Parathyroid adenoma (tissue), 2 donors: ENCODE measurements at regions not wholly inside any gene's neighbourhood (a gene's known extent, or its start where the extent isn't known, plus 50 kb on each side); places are given as distances from the start of the nearest gene placed in this dataset.

Experiments used
- H2AFZ ChIP-seq: fragments of 300-600 bp; sonication (generic); one replicate; pipeline ENCODE4 v1.7.0; 2017; ENCODE audit warnings: antibody characterized with exemption, mild to moderate bottlenecking
- H3K27ac ChIP-seq: fragments of 300-600 bp; sonication (generic); one replicate; pipeline ENCODE4 v1.7.0; 2017
- H3K27me3 ChIP-seq: fragments of 300-600 bp; sonication (generic); one replicate; pipeline ENCODE4 v1.7.0; 2017; ENCODE audit warnings: low read length; ENCODE audit not compliant: control insufficient read depth, insufficient read depth
- H3K36me3 ChIP-seq: fragments of 300-600 bp; sonication (generic); one replicate; pipeline ENCODE4 v1.7.0; 2017; ENCODE audit warnings: low read length; ENCODE audit not compliant: control insufficient read depth, insufficient read depth
- H3K4me1 ChIP-seq: fragments of 300-600 bp; sonication (generic); one replicate; pipeline ENCODE4 v1.7.0; 2017; ENCODE audit warnings: control low read depth
- H3K4me2 ChIP-seq: fragments of 300-600 bp; sonication (generic); one replicate; pipeline ENCODE4 v1.7.0; 2017; ENCODE audit warnings: low read length
- H3K4me3 ChIP-seq: fragments of 300-600 bp; sonication (generic); one replicate; pipeline ENCODE4 v1.7.0; 2017; ENCODE audit warnings: low read depth, low read length
- H3K79me2 ChIP-seq: fragments of 300-600 bp; sonication (generic); one replicate; pipeline ENCODE4 v1.7.0; 2017; ENCODE audit warnings: control low read depth
- H3K9ac ChIP-seq: fragments of 300-600 bp; sonication (generic); one replicate; pipeline ENCODE4 v1.7.0; 2017; ENCODE audit warnings: mild to moderate bottlenecking
- H3K9me3 ChIP-seq: fragments of 300-600 bp; sonication (generic); one replicate; pipeline ENCODE4 v1.7.0; 2017; ENCODE audit warnings: low read length; ENCODE audit not compliant: control insufficient read depth
- TF ChIP-seq, protein P1 (sequence below): fragments of 300-600 bp; sonication (generic); IDR thresholded peaks from one replicate; pipeline ENCODE4 v1.7.0; 2017; ENCODE audit warnings: antibody characterized with exemption, mild to moderate bottlenecking
- donor health status: primary hyperparathyroidism.

DNA sequence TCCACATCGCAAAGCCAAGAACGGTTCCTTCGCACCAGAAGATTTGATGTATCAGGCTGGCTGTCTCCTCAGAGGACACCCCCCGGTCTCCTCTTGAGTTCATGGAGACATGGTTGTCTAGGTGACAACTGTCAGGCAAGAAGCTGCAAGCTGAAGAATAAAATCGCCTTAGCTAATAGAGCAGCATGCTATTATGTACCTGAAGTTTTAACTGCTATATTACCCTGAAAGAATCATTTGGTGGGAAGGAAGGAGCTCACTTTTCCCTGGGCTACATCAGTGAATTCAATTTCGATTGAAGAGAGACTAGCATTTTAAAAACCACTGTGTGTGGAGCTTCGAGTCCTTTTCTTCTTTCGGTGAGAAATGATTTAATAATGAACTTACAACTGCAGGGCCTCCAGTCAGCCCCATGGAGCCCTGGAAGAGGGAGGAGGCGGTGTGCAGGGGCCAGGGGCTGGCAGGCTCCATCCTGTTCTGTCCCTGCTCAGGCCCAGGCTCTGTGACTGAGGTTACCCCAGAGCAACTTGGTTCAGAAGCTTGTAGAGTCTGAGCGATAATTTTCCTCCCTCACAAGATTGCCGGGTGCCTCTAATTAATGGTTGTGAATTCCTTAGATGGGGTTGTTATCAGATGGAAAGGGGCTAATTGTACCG lies 191.3 kb downstream of the MID1IP1 start:
- no peak overlapping the region for H3K27ac ChIP-seq
- no peaks in the 10 kb centered on the region for H3K27me3 ChIP-seq
- no peaks in the 10 kb centered on the region for H3K79me2 ChIP-seq
- no peak overlapping the region for H3K4me3 ChIP-seq
- no peaks in the 10 kb centered on the region for H3K9me3 ChIP-seq
- TF ChIP-seq, protein P1, sequence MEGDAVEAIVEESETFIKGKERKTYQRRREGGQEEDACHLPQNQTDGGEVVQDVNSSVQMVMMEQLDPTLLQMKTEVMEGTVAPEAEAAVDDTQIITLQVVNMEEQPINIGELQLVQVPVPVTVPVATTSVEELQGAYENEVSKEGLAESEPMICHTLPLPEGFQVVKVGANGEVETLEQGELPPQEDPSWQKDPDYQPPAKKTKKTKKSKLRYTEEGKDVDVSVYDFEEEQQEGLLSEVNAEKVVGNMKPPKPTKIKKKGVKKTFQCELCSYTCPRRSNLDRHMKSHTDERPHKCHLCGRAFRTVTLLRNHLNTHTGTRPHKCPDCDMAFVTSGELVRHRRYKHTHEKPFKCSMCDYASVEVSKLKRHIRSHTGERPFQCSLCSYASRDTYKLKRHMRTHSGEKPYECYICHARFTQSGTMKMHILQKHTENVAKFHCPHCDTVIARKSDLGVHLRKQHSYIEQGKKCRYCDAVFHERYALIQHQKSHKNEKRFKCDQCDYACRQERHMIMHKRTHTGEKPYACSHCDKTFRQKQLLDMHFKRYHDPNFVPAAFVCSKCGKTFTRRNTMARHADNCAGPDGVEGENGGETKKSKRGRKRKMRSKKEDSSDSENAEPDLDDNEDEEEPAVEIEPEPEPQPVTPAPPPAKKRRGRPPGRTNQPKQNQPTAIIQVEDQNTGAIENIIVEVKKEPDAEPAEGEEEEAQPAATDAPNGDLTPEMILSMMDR, result no peak
- no peak overlapping the region for H3K4me2 ChIP-seq
- no peaks in the 10 kb centered on the region for H3K36me3 ChIP-seq
- no peaks in the 10 kb centered on the region for H3K4me1 ChIP-seq
- no peak overlapping the region for H2AFZ ChIP-seq
- H3K9ac ChIP-seq, result no peak overlapping the region

DNA sequence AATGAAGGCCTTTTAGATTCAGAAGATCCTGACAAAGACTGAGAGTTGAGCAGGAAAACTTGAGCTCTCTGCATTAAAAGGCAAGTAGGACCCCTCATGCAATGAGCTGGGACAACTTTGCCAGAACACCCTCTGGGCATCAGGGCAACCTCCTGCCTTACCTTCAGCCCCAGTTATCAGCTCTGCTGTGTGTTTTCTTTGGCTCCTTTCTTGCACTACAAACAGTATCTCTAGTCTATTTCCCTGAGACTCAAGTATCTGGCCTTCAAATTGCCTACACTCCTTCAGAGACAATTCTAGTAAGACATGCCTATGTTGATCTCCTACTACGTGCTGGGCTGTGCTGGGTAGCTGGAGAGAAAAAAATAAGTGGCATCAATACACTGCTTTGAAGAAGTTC lies 192.2 kb downstream of the MID1IP1 start:
- Histone ChIP-seq H3K79me2 (no peaks in the 10 kb centered on the region), H3K36me3 (no peaks in the 10 kb centered on the region), H3K4me3 (no peak overlapping the region), H2AFZ (no peak overlapping the region), H3K4me2 (no peak overlapping the region), H3K4me1 (no peaks in the 10 kb centered on the region), H3K9me3 (no peaks in the 10 kb centered on the region), H3K27me3 (no peaks in the 10 kb centered on the region), H3K27ac (no peak overlapping the region), H3K9ac (no peak overlapping the region)
- TF ChIP-seq, protein P1, result no peak

DNA sequence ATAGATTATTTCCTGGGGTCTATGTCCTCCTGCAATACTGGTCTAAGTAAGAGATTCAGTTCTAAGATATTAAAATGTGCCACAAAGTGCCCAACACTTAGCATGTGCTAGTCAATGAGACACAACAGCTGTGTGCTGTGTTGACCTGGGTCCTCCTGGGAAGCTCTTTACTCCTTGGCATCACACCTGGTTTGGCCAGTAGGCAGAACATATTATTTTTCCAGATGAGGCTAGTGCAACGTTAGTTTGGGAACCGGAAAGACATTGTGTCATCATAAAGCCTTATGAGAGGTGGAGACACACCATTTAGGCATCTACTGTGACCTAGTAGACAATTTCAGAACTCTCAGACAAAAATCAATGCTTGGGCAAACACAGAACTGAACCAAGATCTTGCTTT lies 197.8 kb downstream of the MID1IP1 start:
- TF ChIP-seq, protein P1, result no peak
- Histone ChIP-seq H3K4me1 (no peaks in the 10 kb centered on the region), H3K9me3 (no peaks in the 10 kb centered on the region), H3K27ac (no peak overlapping the region), H3K79me2 (no peaks in the 10 kb centered on the region), H3K4me3 (no peak overlapping the region), H3K36me3 (no peaks in the 10 kb centered on the region), H3K9ac (no peak overlapping the region), H2AFZ (no peak overlapping the region), H3K27me3 (no peaks in the 10 kb centered on the region), H3K4me2 (no peak overlapping the region)

DNA sequence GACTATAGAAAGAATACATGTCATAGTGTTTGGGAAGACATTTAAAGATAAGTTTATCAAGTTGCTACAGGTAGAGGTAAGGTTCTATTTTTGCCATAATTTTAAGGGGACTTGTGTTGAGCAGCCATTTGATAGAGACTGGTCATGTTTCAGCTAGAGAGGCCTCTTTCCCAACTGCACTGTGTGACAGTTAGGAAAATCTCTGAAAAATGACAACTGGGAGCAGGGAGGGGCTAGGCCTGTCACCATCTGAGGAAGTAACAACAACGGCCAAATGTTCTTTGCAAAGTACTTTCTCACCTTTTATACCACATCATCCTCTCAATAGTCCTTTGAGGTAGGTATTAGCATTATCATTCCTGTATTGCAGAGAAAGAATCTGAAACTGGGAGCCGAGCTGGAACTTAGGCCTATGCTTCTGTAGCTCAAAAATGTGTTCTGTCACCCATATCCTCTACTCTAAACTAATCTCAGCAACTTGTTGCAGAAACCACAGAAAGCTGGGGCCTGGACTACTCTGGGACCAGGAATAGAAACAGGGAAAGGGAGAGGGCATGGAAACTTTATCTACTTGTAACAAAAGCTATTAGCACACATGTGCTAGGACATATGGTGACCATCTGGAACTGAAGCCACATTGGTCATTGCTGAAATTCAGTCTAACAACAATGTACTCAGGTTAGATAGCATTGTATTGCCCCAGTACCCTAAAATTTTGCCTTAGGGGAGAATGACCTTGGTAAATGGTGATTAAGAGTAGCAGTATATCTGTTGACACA lies 198.9 kb downstream of the MID1IP1 start:
- no peak overlapping the region for H3K27ac ChIP-seq
- H3K4me1 ChIP-seq, result no peaks in the 10 kb centered on the region
- H3K9me3 ChIP-seq, result no peaks in the 10 kb centered on the region
- H3K4me3 ChIP-seq, result no peak overlapping the region
- no peak overlapping the region for H3K9ac ChIP-seq
- no peaks in the 10 kb centered on the region for H3K79me2 ChIP-seq
- TF ChIP-seq, protein P1, result no peak
- H2AFZ ChIP-seq, result no peak overlapping the region
- H3K36me3 ChIP-seq, result no peaks in the 10 kb centered on the region
- H3K4me2 ChIP-seq, result no peak overlapping the region
- no peaks in the 10 kb centered on the region for H3K27me3 ChIP-seq

DNA sequence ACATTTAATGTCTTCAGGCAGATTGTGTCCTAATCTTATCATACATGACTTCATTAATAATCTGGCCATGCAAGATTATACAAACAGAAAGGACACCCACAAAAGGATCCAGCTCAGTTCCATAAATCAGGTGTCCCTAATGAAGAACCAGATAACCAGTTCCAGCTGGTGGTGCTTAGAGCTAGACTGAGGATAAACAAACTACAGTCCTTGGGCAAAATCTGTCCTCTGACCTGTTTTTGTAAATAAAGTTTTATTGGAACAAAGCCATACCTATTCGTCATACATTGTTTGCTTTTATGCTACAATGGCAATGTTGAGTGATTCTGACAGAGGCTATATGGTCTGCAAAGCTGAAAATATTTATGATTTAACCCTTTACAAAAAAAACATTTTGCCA lies 199.5 kb downstream of the MID1IP1 start:
- Histone ChIP-seq H3K79me2 (no peaks in the 10 kb centered on the region), H3K4me2 (no peak overlapping the region), H3K4me3 (no peak overlapping the region), H3K9me3 (no peaks in the 10 kb centered on the region), H3K36me3 (no peaks in the 10 kb centered on the region), H3K4me1 (no peaks in the 10 kb centered on the region), H3K9ac (no peak overlapping the region), H2AFZ (no peak overlapping the region), H3K27me3 (no peaks in the 10 kb centered on the region), H3K27ac (no peak overlapping the region)
- TF ChIP-seq, protein P1, result no peak
